GM20000 (cell line): ENCODE measurements at regions not wholly inside any gene's neighbourhood (a gene's known extent, or its start where the extent isn't known, plus 50 kb on each side); places are given as distances from the start of the nearest gene placed in this dataset.

Source experiments
- DNase-seq: peaks from one replicate; pipeline ENCODE4 v3.0.0; 2012; ENCODE audit warnings: low spot score
- TF ChIP-seq, protein P1 (sequence below): IDR thresholded peaks from 2 replicates; pipeline ENCODE4 v1.5.1; 2012; ENCODE audit warnings: mild to moderate bottlenecking, control low read depth; ENCODE audit errors: extremely low read depth, missing control alignments

DNA sequence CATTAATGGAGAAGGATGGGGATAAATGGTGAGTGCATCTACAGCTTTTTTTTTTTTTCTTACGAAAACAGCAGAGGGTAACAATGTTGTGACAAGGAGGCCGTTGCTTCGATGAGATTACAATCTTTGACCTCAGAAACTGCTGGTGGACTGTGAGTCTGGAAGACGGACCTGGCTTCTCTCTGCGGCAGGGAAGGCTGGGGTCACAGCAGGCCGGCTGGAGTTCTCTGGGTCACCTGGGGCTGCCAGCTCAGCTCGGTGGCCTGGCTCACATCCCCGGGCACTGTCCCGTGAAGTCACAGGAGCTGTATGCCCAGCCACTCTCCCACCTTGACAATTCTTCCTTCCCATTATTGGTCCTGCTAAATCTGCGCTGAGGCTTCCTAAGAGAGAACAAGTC lies 160.8 kb downstream of the ACKR3 start:
- TF ChIP-seq, protein P1, sequence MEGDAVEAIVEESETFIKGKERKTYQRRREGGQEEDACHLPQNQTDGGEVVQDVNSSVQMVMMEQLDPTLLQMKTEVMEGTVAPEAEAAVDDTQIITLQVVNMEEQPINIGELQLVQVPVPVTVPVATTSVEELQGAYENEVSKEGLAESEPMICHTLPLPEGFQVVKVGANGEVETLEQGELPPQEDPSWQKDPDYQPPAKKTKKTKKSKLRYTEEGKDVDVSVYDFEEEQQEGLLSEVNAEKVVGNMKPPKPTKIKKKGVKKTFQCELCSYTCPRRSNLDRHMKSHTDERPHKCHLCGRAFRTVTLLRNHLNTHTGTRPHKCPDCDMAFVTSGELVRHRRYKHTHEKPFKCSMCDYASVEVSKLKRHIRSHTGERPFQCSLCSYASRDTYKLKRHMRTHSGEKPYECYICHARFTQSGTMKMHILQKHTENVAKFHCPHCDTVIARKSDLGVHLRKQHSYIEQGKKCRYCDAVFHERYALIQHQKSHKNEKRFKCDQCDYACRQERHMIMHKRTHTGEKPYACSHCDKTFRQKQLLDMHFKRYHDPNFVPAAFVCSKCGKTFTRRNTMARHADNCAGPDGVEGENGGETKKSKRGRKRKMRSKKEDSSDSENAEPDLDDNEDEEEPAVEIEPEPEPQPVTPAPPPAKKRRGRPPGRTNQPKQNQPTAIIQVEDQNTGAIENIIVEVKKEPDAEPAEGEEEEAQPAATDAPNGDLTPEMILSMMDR: no peak
- DNase-seq: no peak

DNA sequence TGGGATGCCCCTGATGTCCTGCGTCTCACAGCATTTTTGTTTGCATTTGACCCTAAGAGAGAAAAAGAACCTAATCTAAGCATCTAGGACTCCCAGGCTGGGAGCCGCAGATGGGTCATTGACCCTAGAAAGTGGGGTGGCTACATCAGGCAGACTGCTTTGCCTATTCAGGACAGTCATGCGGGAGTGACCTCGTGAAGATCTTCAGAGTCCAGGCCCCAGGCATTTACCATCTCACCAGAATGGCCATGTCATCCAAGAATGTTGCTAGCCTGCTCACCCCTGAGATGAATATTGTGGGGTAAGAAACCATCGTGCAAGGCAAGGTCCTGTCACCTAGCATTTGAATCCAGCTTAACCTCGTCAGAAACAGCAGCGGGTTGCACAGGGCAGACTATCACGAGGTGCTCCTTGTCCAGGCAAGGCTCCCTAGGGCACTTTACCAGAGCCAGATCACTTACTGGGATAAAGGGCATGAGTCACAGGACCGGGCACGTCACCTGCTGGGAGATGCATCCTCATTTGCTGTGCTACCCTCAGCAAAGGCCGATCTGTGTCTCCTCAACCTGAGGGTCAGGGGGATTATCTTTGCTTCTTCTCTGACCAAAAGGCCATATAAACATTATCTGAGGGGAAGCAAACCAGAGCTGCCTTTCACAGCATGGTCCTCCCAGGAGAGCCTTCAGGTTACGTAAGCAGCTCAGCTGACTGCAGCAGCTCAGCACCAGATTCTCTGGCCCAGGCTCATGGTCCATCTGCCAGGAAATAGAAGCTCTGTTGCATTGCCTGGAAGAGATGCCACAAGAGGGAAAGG lies 162.3 kb downstream of the ACKR3 start:
- TF ChIP-seq, protein P1: no peak
- DNase-seq: no peak

DNA sequence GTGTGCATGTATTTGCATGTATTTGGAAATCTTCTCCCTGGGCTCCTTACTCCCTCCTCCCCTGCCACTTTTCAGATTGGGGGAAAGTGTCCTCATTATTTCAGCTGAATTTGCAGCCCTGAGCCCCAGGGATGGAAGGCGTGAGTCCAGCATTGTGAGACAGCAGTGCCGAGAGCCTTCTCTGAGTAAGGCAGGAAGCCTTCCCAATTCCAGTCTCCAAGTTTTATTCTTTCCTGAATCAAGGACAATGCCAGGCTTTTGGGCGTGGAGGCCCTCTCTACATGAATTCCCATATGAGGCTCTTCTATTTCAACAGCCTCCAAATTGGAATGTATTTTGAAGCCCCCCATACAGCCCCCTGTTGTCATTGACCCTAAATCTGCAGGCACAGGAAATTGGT lies 163.5 kb downstream of the ACKR3 start:
- TF ChIP-seq, protein P1: no peak
- DNase-seq: no peak

DNA sequence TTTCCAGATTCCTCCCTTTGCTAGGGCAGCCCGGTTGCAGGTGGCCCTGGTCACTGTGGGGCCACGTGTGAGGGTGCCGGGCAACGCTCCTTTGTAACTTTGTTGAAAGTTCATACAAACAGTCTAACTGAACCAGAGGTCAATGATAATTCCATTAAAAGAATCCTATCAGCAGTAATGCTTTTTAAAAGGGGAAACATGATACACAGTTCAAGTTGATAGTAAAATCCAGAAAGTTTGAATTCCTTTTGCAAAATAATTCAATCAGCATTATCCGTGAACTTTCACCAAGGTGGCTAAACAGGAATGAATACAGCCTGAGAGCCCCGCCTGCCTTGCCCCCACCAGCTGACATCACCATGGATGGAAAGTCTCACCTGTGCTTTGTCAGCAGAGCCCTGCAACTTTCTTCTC lies 166.2 kb downstream of the ACKR3 start:
- DNase-seq: no peak
- TF ChIP-seq, protein P1: no peak

DNA sequence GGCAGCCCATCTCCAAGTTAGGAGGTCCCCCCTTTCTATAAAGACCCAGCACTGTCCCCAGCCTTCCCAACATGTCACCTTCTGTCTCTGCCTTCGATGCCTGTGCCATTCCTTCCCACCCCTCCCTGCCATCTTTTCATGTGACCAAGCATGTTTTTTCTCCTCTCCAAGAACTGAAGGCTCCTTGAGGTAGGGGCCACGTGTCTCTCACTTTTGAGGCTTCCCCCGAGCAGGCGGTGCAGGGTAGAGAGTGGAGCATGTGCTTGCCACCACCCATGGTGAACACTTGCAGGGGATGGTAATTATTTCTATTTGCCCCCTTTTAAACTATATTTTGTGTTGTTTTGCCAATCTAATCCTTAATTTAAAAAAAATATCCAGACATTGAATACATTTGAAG lies 168.4 kb downstream of the ACKR3 start:
- TF ChIP-seq, protein P1: no peak
- no peak for DNase-seq

DNA sequence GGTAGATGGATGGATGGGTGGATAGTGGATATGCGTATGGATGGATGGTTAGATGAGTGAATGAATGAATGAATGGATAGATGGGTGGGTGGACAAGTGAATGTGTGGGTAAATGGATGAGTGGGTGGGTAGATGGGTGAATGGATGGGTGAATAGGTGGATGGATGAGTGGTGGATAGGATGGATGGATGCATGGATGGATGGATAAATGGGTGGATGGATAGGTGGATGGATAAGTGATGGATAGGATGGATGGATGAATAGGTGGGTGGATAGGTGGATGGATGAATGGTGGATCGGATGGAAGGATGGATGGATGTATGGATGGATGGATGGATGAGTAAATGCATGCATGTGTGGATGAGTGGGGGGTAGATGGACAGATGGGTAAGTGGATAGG lies 169.3 kb downstream of the ACKR3 start:
- no peak for DNase-seq
- TF ChIP-seq, protein P1: no peak

DNA sequence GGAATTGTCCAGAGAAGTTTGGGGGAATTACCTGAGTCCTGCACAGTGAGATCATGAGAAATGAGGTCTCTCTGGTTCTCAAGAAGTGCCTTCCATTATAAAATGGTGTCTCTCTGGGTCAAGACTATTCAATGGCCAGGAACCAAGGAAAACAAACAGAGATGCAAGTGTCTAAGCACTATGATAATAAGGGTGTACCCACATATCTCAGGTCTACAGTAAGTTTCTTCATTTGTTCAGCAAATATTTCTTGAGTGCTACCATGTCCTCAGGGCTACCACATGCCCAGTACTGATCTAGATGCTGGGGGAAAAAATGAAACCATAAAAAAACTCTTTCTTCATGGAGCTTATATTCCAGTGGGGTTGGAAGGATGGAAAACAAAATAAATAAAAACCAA lies 170.0 kb downstream of the ACKR3 start:
- TF ChIP-seq, protein P1: no peak

More for the DNA sequence above, 170.0 kb downstream of the ACKR3 start:
- DNase-seq: no peak
